ENCODE measurements at regions not wholly inside any gene's neighbourhood (a gene's known extent, or its start where the extent isn't known, plus 50 kb on each side); places are given as distances from the start of the nearest gene placed in this dataset.

DNA sequence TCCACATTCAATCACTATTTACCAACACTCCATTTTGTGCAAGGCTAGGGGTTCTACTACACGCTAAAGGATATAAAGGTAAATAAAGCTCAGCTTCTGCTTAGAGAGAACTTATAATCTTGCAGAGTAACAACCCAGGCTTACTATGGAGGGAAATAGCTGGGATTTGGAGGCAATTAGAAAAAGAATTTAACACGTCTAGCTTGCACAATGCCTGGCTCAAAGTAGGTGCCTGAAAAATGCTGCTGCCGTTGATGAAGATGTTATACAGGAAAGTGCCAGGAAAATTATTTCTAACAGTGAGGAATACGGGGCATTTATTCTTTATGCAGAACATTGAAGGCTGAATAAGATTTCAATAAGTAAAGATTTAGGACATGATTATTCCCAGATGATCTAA, 214.2 kb downstream of the KITLG start:
- TF ChIP-seq POLR2A (IDR thresholded peaks at IDR 0.05; ENCODE audit: extremely low read depth, insufficient read length) (no peak), MYC (IDR thresholded peaks at IDR 0.05; ENCODE audit: low read depth, low read length) (no peak)
- TF ChIP-seq, protein P1, sequence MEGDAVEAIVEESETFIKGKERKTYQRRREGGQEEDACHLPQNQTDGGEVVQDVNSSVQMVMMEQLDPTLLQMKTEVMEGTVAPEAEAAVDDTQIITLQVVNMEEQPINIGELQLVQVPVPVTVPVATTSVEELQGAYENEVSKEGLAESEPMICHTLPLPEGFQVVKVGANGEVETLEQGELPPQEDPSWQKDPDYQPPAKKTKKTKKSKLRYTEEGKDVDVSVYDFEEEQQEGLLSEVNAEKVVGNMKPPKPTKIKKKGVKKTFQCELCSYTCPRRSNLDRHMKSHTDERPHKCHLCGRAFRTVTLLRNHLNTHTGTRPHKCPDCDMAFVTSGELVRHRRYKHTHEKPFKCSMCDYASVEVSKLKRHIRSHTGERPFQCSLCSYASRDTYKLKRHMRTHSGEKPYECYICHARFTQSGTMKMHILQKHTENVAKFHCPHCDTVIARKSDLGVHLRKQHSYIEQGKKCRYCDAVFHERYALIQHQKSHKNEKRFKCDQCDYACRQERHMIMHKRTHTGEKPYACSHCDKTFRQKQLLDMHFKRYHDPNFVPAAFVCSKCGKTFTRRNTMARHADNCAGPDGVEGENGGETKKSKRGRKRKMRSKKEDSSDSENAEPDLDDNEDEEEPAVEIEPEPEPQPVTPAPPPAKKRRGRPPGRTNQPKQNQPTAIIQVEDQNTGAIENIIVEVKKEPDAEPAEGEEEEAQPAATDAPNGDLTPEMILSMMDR (IDR thresholded peaks at IDR 0.05; ENCODE audit: low read depth, low read length) = no peak
- TF ChIP-seq, protein P2, sequence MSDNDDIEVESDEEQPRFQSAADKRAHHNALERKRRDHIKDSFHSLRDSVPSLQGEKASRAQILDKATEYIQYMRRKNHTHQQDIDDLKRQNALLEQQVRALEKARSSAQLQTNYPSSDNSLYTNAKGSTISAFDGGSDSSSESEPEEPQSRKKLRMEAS (IDR thresholded peaks at IDR 0.05; ENCODE audit: low read depth, low read length) = no peak
